GM12872 (cell line): ENCODE measurements at regions not wholly inside any gene's neighbourhood (a gene's known extent, or its start where the extent isn't known, plus 50 kb on each side); places are given as distances from the start of the nearest gene placed in this dataset.

ENCODE experiments used
- CTCF ChIP-seq: IDR thresholded peaks from 3 replicates; pipeline ENCODE4 v1.5.1; 2011; ENCODE audit warnings: low read depth, mild to moderate bottlenecking, low read length, moderate library complexity; ENCODE audit not compliant: insufficient read depth

DNA sequence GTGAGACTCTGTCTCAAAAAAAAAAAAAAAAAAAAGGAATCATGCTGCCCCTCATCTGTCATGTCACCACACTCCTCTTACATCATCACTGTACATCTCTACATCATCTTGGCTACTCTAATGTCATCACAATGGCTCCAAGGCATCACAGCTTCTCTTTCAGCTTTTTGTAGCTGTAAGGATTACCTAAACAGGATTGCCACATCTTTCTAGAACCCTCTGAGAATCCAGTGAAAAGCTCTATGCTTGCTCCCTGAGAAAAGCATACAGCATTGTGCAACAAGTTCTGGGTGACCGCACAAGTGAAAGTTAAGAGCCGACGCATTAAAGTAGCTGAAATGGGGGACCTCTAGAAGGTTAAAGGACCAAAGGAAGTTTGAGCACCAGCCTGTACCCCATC lies 272.5 kb downstream of the C12orf50 start:
- no peak for TF ChIP-seq CTCF

DNA sequence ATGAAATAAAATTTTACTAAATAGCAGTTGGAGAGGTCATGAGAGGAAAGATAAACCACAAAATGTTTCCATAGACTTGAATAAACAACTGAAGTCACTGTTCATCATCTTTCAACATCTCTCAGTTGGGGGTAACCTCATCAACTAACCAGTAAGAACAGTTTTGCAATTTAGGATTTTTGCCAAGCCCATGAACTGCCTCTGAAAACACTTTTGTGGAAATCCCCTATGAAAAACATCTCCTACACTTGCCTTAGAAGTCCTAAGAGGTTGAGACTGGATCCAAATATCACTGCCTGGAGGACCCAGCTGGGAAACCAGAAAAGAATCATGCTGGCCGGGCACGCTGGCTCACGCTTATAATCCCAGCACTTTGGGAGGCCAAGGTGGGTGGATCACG lies 273.1 kb downstream of the C12orf50 start:
- TF ChIP-seq CTCF = no peak

DNA sequence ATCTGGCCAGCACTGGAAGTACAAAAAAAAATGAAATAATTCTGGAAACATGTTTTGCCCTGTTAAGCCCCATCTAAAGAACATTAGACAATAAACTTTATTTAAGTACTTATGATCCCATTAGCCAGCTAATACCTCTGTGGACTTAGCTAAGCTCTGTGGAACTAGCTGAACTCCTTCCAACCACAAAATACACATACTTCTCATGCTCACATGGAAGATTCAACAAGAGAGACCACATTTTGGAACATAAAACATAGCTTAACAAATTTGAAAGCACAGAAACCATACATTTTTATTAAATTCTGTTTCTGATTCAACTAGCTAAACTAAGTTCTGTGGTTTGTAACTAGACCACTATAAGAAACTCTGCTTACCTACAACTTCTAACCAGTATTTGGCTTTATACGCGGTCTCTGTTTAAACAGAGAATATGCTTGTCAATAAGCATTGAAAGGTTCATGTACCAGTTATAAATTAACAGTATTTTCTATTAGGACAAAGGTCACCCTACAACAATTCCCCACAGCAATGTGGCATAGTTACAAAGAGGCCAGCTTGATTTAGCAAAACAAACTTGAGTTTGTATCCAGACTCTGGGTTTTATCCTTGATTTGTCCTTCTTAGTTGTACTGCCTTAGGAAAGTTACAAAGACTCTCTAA lies 300.1 kb downstream of the C12orf50 start:
- TF ChIP-seq CTCF = no peak

GRCh38 chr12:87720967-87721366 lies 308.2 kb downstream of the C12orf50 start:
- TF ChIP-seq CTCF = no peak

GRCh38 chr12:87704374-87704773 lies 324.8 kb downstream of the C12orf50 start:
- no peak for TF ChIP-seq CTCF

DNA sequence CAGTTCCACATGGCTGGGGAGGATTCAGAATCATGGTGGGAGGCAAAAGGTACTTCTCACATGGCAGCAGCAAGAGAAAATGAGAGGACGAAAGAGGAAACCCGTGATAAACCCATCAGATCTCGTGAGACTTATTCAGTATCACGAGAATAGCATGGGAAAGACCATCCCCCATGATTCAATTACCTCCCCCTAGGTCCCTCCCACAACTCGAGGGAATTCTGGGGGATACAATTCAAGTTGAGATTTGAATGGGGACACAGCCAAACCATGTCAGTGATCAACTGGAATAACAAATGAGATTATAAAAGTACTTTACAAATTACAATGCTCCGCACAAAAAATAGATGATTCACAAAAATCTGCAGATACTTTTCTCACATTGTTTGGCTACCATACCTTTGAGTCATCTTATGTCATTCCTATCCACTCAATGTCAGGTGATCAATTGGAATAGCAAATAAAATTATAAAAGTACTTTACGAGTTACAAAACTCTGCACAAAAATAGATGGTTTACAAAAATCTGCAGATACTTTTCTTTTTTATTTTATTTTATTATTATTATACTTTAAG lies 338.9 kb downstream of the C12orf50 start:
- TF ChIP-seq CTCF = no peak

GRCh38 chr12:87689196-87689595 lies 340.0 kb downstream of the C12orf50 start:
- TF ChIP-seq CTCF = no peak
